Kidney (tissue), 13 donors: ENCODE measurements at regions not wholly inside any gene's neighbourhood (a gene's known extent, or its start where the extent isn't known, plus 50 kb on each side); places are given as distances from the start of the nearest gene placed in this dataset.

Source experiments
- DNase-seq, 5 donors: peaks; one replicate each; pipeline ENCODE4 v3.0.0-alpha.2; 2013 to 2020
- FAIRE-seq: peaks from 2 replicates; lab custom pipeline; 2012; peaks lifted over from hg19 to GRCh38; lab: Jason Lieb, UNC
- H3K27ac ChIP-seq, 2 donors: one replicate each; pipeline ENCODE4 v1.7.0; 2013; ENCODE audit warnings: low read depth in 2 of 2, low read length in 2 of 2, inconsistent platforms in 1 of 2
- H3K27me3 ChIP-seq: one replicate; pipeline ENCODE4 v1.7.1; 2013; ENCODE audit warnings: low read length, inconsistent platforms; ENCODE audit not compliant: control insufficient read depth, insufficient read depth
- H3K36me3 ChIP-seq, 3 donors: one replicate each; pipeline versions ENCODE4 v1.7.0 to v1.7.1; 2013; ENCODE audit warnings: low read length in 3 of 3, control low read depth in 1 of 3, inconsistent platforms in 1 of 3; ENCODE audit not compliant: insufficient read depth in 3 of 3, control insufficient read depth in 2 of 3
- H3K4me1 ChIP-seq, 3 donors: one replicate each; pipeline versions ENCODE4 v1.7.0 to v1.7.1; 2013; ENCODE audit warnings: low read length in 3 of 3, inconsistent platforms in 1 of 3, low read depth in 1 of 3; ENCODE audit not compliant: control insufficient read depth in 2 of 3, insufficient read depth in 2 of 3
- H3K4me3 ChIP-seq, 3 donors: one replicate each; pipeline versions ENCODE4 v1.7.0 to v1.8.1; 2013; ENCODE audit warnings: low read length in 3 of 3, control low read depth in 1 of 3, inconsistent platforms in 1 of 3
- H3K9ac ChIP-seq, 3 donors: one replicate each; pipeline versions ENCODE4 v1.7.0 to v1.7.1; 2013; ENCODE audit warnings: low read length in 3 of 3, control low read depth in 1 of 3, inconsistent platforms in 1 of 3
- H3K9me3 ChIP-seq, 3 donors: one replicate each; pipeline versions ENCODE4 v1.7.0 to v1.7.1; 2013; ENCODE audit warnings: low read length in 3 of 3, control low read depth in 1 of 3, inconsistent platforms in 1 of 3; ENCODE audit not compliant: control insufficient read depth in 2 of 3, insufficient read depth in 1 of 3
- intact Hi-C: fragments of 100-400 bp; cut with DNase I; formaldehyde crosslinking; loops from one replicate; pipeline ENCODE4 v1.11.1; 2022
- TF ChIP-seq, protein P1 (sequence below): IDR thresholded peaks from 3 replicates; pipeline ENCODE4 v1.5.1; 2012; ENCODE audit warnings: mild to moderate bottlenecking, moderate library complexity, borderline replicate concordance; ENCODE audit not compliant: insufficient read depth; ENCODE audit errors: extremely low read depth
- donor health status: control.
- donor health status: control.
- donor health status: control.
- donor health status: control.
- donor health status: control.
- donor health status: DM: yes; HTN: yes; CAD: no.
- donor health status: Normal renal cell carcinoma (clear cell type).

DNA sequence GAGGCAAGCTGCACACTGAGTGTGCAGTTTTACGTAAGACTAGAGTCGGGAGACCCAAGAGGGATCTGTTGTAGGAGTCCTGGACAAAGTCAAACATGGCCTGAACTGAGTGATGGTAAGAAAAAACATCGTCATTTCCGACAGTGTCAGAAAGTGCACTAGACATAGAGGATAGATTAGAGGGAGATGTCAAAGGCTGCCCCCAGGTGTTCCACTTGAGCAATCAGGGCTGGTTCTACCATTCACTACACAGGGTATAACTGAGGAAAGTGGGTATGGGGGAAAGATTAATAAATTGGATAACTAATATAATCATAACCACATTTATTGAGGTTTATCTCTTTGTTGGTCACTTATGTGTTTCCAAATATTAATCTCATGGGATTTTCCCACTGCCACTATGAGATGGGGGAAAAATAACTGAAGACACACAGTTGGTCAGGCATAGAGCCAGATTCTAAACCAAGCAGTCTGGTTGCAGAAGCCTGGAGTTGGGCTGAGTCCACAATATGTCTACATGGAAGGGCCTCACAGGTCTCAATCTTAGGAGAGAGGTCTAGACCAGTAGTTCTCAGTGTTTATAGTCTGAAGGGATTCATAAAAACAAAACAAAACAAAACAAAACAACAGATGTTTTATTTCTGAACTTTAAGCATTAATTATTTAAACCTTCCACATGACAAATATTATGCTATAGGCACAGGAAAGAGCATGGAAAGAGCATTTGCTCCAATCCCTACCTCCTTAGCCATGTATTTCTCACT, 766.5 kb downstream of the NTRK3 start:
- H3K4me3 ChIP-seq: no peak overlapping the region
- H3K27ac ChIP-seq: no peak overlapping the region
- H3K36me3 ChIP-seq: no peaks in the 10 kb centered on the region
- TF ChIP-seq, protein P1, sequence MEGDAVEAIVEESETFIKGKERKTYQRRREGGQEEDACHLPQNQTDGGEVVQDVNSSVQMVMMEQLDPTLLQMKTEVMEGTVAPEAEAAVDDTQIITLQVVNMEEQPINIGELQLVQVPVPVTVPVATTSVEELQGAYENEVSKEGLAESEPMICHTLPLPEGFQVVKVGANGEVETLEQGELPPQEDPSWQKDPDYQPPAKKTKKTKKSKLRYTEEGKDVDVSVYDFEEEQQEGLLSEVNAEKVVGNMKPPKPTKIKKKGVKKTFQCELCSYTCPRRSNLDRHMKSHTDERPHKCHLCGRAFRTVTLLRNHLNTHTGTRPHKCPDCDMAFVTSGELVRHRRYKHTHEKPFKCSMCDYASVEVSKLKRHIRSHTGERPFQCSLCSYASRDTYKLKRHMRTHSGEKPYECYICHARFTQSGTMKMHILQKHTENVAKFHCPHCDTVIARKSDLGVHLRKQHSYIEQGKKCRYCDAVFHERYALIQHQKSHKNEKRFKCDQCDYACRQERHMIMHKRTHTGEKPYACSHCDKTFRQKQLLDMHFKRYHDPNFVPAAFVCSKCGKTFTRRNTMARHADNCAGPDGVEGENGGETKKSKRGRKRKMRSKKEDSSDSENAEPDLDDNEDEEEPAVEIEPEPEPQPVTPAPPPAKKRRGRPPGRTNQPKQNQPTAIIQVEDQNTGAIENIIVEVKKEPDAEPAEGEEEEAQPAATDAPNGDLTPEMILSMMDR: no peak
- no peaks in the 10 kb centered on the region for H3K9me3 ChIP-seq
- DNase-seq (peak in 2 of 5 donors; percentile 52 to 67), FAIRE-seq (no peak)
- no peaks in the 10 kb centered on the region for H3K4me1 ChIP-seq
- no peaks in the 10 kb centered on the region for H3K27me3 ChIP-seq
- no peak overlapping the region for H3K9ac ChIP-seq
- intact Hi-C loops: no loop called here

DNA sequence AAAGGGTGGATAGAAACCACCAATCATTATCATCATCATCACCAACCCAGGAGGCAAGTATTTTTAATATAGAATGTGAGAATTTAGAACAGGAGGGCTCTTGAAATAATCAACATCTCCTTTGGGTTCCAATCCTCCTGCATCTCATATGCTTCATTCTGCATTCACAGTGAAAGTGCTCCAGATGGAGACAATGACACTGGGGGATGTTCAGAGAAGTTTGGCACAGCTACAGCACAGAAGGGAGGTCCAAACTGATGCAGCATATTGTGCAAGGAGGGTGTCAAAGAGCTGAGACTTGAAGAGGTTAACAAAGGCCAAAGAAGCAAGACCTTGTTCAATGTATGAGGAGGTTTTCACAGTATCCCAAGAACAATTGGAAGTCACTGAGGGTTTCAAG, 767.1 kb downstream of the NTRK3 start:
- Histone ChIP-seq H3K9me3 (no peaks in the 10 kb centered on the region), H3K36me3 (no peaks in the 10 kb centered on the region), H3K4me1 (no peaks in the 10 kb centered on the region), H3K4me3 (no peak overlapping the region), H3K27me3 (no peaks in the 10 kb centered on the region), H3K9ac (no peak overlapping the region), H3K27ac (no peak overlapping the region)
- TF ChIP-seq, protein P1: no peak
- no peak for DNase-seq
- intact Hi-C loops: no loop called here
- no peak for FAIRE-seq

DNA sequence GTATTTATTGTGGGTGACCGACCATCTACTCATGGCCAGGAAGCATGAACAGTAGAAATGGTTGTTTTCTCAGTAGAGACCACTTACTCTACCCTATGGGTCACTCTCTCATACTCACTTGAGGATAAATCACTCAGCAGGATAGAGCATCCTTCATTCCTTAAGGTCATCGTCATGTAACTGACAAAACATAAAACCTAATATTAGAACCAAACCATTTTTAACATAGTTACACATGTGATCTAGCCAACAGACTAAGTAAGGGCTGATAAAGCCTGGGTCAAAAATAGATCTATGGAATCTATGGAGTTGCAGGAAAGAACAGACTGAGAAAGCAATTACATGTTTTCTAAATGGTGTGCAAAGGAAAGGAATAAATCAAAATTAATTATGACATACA, 769.1 kb downstream of the NTRK3 start:
- no peaks in the 10 kb centered on the region for H3K9me3 ChIP-seq
- FAIRE-seq (no peak), DNase-seq (no peak)
- TF ChIP-seq, protein P1: no peak
- H3K4me3 ChIP-seq: no peak overlapping the region
- no peaks in the 10 kb centered on the region for H3K4me1 ChIP-seq
- no peak overlapping the region for H3K27ac ChIP-seq
- intact Hi-C loops: no loop called here
- H3K27me3 ChIP-seq: no peaks in the 10 kb centered on the region
- no peaks in the 10 kb centered on the region for H3K36me3 ChIP-seq
- H3K9ac ChIP-seq: no peak overlapping the region

DNA sequence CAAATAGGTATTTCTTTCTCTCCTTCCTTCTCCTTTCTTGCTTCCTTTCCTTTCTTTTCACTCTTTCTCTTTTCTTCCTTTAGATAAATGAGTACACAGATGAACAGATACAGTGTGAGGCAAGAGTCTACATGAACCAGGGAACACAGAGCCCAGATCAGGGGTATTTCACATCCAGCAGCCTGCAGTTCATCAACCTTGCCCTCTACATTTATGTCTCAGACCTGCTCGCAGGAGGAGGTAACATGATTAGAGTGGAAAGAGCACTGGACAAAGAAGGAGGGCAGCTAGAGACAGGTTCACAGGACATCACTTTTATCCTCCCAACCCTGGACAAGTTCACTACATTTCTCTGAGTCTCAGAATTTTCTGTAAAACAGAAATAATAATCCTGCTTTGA, 773.1 kb downstream of the NTRK3 start:
- intact Hi-C loops: no loop called here
- Histone ChIP-seq H3K4me3 (no peak overlapping the region), H3K36me3 (no peaks in the 10 kb centered on the region), H3K4me1 (no peaks in the 10 kb centered on the region), H3K9ac (no peak overlapping the region), H3K9me3 (no peaks in the 10 kb centered on the region), H3K27me3 (no peaks in the 10 kb centered on the region), H3K27ac (no peak overlapping the region)
- FAIRE-seq (no peak), DNase-seq (no peak)
- TF ChIP-seq, protein P1: no peak
